GM10248 (cell line): ENCODE measurements at regions not wholly inside any gene's neighbourhood (a gene's known extent, or its start where the extent isn't known, plus 50 kb on each side); places are given as distances from the start of the nearest gene placed in this dataset.

Source experiments
- CTCF ChIA-PET: fragments of 300-600 bp; sonication (Branson Sonifier 250); formaldehyde crosslinking; extraction: SDS; loops from one replicate; lab custom pipeline; 2021; ENCODE audit warnings: antibody characterized with exemption; lab: Yijun Ruan, JAX
- POLR2A ChIA-PET: fragments of 350-650 bp; sonication (Branson Sonifier 250); formaldehyde crosslinking; extraction: SDS; loops from one replicate; lab custom pipeline; 2020; ENCODE audit warnings: antibody characterized with exemption; lab: Yijun Ruan, JAX
- DNase-seq: peaks from one replicate; pipeline ENCODE4 v3.0.0; 2012; ENCODE audit errors: extremely low spot score
- TF ChIP-seq, protein P1 (sequence below): IDR thresholded peaks from 2 replicates; pipeline ENCODE4 v1.5.1; 2012; ENCODE audit warnings: mild to moderate bottlenecking, low read depth; ENCODE audit errors: extremely low read depth, missing control alignments, control extremely low read depth

- TF ChIP-seq, protein P1, sequence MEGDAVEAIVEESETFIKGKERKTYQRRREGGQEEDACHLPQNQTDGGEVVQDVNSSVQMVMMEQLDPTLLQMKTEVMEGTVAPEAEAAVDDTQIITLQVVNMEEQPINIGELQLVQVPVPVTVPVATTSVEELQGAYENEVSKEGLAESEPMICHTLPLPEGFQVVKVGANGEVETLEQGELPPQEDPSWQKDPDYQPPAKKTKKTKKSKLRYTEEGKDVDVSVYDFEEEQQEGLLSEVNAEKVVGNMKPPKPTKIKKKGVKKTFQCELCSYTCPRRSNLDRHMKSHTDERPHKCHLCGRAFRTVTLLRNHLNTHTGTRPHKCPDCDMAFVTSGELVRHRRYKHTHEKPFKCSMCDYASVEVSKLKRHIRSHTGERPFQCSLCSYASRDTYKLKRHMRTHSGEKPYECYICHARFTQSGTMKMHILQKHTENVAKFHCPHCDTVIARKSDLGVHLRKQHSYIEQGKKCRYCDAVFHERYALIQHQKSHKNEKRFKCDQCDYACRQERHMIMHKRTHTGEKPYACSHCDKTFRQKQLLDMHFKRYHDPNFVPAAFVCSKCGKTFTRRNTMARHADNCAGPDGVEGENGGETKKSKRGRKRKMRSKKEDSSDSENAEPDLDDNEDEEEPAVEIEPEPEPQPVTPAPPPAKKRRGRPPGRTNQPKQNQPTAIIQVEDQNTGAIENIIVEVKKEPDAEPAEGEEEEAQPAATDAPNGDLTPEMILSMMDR: no peak
- DNase-seq: no peak
- CTCF ChIA-PET: no interaction called here
- POLR2A ChIA-PET: no interaction called here
Observed at GRCh38 chr2:18395555-18395954, 164.9 kb downstream of the RDH14 start.

- TF ChIP-seq, protein P1: peak; percentile 92
- DNase-seq: peak; percentile 56
- POLR2A ChIA-PET: no interaction called here
- CTCF ChIA-PET: interaction anchor here (0.6 to 2.8 kb wide), 19 partner anchors 8 to 1511 kb away, joined by 3 to 16 read pairs (median 4); no protein-coding TSS in a partner anchor
Observed at GRCh38 chr2:18387441-18388206, 172.8 kb downstream of the RDH14 start.

DNA sequence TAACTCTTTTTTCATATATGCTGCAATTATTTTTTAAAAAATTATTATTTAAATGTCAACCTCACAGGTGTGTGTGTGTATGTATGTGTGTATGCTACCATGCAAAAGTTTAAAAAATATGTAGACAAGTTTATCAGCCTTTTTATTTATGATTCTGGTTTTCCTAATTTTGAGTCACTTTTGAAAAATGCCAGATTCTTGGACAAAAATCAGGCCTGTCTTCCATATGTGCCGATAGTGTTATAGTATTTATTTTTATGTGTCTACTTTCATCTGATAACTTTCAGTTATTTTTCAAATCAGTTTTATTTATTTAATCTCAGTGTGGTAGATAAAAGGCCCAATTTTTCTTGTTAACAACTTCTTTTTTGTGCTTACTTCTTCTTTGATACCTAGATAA lies 176.2 kb downstream of the RDH14 start:
- POLR2A ChIA-PET: no interaction called here
- CTCF ChIA-PET: no interaction called here
- DNase-seq: no peak
- TF ChIP-seq, protein P1: no peak

DNA sequence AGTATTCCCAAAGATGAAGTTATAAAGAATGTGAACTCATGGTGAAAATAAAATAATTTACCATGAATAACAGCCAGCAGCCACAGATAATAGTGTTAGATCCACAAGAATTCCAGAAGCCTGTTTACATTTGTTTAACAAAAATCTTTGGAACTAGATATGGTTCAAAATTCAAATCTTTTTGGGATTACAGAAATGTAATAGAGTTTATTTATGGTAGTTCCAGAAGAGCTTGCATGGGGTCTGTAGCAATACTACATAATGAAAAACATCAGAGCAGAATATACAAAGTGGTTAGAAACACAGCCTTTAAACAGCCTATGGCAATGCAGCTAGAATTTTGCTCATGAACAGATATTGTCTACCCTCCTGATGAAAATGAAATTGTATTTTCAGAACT lies 179.1 kb downstream of the RDH14 start:
- POLR2A ChIA-PET: no interaction called here
- CTCF ChIA-PET: interaction anchor here (0.6 to 1.7 kb wide), 4 partner anchors 8 to 13 kb away, joined by 3 to 6 read pairs (median 4); no protein-coding TSS in a partner anchor
- no peak for DNase-seq
- TF ChIP-seq, protein P1: no peak

- TF ChIP-seq, protein P1: no peak
- DNase-seq: no peak
- CTCF ChIA-PET: interaction anchor here (1.4 to 2.7 kb wide), 3 partner anchors 9 to 33 kb away, joined by 3 to 13 read pairs (median 6); no protein-coding TSS in a partner anchor
- POLR2A ChIA-PET: no interaction called here
Observed at GRCh38 chr2:18380321-18380720, 180.1 kb downstream of the RDH14 start.

DNA sequence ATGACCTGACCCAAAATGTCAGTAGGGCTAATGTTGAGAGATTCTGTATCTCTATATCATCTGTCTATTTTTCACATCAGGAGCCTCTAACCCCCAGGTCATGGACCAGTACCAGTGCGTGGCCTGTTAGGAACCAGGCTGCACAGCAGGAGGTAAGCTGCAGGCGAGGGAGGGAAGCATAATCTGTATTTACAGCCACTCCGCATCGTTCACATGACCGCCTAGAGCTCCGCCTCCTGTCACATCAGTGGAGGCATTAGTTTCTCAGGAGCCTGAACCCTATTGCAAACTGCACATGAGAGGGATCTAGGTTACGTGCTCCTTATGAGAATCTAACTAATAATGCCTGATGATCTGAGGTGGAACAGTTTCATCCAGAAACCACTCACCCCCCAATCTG lies 180.6 kb downstream of the RDH14 start:
- ChIA-PET CTCF (interaction anchor here (1.4 to 2.7 kb wide), 5 partner anchors 8 to 34 kb away, joined by 3 to 13 read pairs (median 6); no protein-coding TSS in a partner anchor), POLR2A (no interaction called here)

More for the DNA sequence above, 180.6 kb downstream of the RDH14 start:
- TF ChIP-seq, protein P1: no peak
- no peak for DNase-seq
